ENCODE measurements at regions not wholly inside any gene's neighbourhood (a gene's known extent, or its start where the extent isn't known, plus 50 kb on each side); places are given as distances from the start of the nearest gene placed in this dataset.

- TF ChIP-seq, protein P1, sequence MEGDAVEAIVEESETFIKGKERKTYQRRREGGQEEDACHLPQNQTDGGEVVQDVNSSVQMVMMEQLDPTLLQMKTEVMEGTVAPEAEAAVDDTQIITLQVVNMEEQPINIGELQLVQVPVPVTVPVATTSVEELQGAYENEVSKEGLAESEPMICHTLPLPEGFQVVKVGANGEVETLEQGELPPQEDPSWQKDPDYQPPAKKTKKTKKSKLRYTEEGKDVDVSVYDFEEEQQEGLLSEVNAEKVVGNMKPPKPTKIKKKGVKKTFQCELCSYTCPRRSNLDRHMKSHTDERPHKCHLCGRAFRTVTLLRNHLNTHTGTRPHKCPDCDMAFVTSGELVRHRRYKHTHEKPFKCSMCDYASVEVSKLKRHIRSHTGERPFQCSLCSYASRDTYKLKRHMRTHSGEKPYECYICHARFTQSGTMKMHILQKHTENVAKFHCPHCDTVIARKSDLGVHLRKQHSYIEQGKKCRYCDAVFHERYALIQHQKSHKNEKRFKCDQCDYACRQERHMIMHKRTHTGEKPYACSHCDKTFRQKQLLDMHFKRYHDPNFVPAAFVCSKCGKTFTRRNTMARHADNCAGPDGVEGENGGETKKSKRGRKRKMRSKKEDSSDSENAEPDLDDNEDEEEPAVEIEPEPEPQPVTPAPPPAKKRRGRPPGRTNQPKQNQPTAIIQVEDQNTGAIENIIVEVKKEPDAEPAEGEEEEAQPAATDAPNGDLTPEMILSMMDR (IDR thresholded peaks at IDR 0.05; ENCODE audit: insufficient read depth, low read length, poor library complexity, severe bottlenecking) = no peak
- no peak for TF ChIP-seq EZH2phosphoT487 (conservative IDR thresholded peaks at IDR 0.05; ENCODE audit: low read length)
Measured at GRCh38 chr6:40807484-40807883, 220.3 kb upstream of the LRFN2 start.
